ENCODE measurements at regions not wholly inside any gene's neighbourhood (a gene's known extent, or its start where the extent isn't known, plus 50 kb on each side); places are given as distances from the start of the nearest gene placed in this dataset.

DNA sequence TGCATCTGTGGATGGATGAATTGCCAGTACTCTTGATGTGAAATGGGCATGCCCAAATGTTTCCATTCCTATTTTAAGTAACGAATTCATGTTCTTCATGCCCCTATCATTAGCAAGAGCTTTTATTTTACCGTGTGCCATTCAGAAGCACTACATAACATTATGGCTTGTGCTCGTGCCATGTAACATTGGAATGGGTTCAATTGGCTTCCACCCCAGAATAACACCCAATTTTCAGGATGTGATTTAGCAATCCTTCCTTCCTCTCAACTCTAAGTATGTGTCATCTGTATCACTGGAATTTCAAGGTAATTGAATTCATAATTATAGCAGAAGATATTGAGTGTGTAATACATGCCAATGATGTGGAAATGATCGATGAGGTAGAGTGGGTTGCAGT lies 145.8 kb upstream of the TMPO start:
- DNase-seq: no peak

DNA sequence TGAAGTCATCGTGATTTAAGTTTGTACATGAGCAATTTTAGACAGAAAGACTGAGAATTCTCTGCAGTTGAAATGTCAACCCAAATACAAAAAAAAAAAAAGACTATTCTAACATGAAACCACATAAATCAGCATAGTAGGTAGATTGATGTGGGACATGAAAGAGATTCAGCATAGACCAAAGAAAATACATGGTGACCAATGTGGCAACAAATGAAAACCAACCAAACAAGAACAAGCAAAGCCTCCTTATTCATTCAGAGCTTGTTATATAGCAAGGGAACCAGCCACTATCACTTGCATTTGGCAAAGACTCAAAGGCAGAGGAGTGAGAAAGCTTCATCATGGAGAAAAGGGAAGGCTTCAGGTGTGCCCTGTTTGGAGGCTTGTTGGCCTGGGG lies 144.4 kb upstream of the TMPO start:
- no peak for DNase-seq

DNA sequence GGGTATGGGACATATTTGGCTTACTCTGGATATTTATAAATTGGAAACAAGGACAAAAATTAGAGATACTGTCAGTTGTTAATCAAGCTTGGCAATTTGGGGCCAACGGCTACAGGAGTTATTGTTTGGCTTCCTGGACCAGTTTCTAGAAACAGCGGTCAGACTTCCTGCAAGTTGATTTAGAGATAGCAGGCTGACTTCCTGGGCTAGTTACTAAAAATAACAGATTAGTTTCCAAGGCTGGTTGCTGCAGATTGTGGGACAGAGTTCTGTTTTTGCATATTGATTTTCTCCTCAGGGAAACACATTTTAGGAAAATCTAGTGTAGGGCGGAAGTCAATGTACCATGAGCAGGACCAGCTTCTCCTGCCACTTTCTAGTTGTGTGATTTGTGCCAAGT lies 144.0 kb upstream of the TMPO start:
- DNase-seq: no peak

DNA sequence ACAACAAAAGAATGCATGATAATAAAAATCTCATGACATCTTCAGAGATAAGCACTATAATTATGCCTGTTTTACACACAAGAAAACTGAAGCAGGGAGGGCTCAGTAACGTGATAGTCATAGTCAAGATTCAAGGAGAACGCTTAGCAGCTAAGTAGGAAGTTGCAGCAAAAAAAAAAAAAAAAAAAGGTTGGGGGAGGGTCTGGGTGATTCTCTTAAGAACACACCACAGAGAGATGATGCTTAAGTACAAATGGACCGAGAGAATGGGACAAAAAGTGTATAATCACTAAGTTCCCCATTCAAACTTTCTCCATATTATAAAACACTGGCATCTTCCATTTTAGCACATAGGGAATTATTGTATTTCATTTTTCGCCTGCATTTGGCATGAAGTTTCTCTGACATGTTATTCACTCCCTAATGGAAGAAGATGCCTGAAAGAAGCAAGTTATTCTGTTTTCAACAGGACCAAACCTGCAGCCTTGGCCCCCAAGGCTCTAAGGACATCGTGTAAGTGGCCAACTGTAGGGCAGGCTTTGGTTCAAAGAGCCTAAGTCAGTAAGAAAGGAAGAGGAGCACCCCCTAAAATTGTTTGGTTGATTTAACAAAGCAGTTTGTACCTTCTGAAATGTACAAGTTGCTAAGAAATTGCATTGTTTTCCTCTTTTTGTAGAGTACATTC lies 142.9 kb upstream of the TMPO start:
- DNase-seq: no peak

DNA sequence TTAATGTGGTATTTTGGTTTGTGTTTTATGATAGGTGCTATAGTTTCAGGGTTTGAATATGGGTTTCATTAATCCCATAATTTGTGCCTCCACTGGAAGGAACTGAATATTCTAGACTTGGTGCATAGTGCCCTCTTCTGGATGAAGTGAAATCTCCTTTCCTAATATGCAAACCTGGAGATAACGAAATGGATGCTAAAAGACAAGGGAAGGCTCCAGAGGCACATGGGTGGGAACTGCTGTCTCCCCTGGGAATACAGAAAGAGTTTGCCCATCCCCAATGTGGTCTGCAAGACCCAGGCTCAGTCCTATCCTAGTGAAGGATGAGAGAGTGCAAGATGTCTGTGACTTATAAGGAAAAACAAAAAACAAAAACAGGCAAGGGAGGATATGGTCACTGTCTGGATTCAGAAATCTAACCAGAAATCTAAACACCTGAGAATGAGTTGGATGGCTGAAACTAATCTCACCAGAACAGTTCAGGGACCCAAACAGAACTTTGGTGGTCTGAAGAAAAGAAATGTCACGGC lies 142.3 kb upstream of the TMPO start:
- no peak for DNase-seq

DNA sequence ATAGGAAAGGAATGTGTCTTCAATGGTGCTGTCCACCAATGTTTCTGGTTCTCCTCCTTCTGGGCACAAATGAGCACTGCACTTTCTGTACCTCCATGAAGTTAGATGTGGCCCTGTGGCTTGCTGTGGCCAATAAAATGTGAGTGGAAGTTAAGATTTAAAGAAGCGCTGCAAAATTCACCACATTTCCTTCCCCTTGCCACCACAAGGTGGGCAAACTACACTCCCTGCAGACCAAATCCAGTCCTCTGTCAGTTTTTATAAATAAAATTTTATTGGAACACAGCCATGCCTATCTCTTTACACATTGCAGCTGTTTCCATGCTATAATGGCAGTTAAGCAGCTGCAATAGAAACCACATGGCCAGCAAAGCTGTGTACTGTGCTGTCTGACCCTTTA lies 141.4 kb upstream of the TMPO start:
- no peak for DNase-seq

DNA sequence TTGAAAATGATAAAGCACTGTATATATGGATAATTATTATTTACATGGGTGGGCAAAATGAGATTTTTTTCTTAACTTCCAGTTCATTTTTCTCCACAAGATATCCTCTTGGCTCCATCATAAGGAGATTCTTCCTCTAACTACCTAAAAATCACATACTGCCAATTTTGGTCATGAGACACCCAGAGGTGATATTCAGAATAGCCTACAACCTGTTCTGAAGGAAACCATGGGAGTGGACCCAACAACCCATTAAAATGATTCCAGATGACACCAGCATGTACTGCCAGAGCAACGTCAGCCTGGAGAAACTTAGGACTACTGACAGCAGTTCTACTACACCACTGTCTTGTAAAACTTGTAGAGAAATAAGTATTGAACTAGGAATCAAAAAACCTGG lies 136.3 kb upstream of the TMPO start:
- no peak for DNase-seq

DNA sequence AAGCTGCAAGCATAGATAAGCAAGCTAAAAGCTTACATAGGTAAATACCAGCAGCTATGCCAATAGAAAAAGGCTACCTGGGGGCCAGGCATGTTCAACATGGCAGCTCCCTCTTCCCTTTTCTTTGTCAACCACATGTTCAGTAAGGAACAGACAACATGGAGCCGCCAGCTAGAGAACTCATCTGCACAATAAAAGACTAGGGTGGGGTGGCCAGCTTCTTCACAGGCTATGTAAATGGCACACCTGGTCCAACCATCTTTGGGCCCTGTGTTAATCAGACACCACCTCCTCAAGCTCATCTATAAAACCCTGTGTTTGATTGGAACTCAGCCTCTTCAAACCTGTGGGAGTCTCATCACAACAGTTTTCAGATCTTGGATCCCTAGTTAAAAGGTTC lies 129.7 kb upstream of the TMPO start:
- no peak for DNase-seq

DNA sequence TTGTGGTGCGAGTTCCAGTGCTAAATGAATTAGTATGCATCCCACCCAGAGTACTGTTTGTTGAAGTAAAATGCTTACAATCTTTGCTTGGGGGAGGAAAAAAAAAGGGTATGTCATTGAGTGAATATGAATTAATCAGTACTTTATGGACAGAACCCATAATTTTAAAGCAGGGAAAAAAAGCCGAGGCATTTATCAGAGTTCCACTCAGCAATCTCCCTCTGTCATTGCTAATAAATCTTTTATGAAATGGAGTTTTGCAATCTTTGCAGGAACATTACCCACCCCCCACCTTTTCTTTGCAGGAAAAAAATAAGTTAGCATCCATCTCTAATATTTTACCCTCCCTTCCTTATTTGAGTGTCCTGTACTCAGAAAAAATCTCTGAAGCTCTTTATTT lies 127.9 kb upstream of the TMPO start:
- DNase-seq: no peak

DNA sequence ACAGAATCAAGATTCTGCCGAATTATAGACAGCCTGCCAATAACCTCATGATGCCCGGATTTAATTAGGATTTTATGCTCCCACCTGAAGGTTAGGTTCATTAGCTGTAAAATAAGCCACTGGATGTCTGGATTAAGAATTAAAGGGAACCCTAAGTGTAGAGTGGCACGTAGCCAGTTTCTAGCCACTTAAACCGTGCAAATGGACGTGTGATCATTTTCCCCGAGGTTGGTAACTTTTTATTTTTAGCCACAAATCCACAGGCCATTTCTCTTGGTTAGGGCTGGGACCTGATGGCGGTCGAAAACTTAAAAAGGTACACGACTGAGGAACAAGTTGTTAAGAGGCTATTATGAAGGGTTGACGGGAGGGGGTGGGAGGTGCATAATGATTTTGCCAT lies 127.3 kb upstream of the TMPO start:
- DNase-seq: no peak

DNA sequence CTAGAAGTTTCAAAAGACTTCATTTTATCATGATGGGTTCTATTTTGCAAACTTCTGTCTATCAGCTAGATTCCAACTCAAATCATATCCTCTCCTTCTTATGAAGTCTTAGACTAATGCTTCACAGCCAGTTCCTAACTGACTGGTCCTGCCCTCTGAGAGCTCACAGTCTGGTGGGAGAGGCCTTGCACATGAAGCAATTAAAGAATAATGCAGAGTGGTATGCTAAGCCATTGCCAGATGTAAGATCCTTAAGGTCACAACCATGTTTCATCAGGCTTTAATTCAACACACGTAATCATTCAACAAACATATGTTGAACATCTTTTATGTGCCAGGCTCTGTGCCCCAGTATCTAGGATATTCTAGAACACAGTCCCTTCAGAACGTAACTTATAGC lies 125.8 kb upstream of the TMPO start:
- DNase-seq: no peak

DNA sequence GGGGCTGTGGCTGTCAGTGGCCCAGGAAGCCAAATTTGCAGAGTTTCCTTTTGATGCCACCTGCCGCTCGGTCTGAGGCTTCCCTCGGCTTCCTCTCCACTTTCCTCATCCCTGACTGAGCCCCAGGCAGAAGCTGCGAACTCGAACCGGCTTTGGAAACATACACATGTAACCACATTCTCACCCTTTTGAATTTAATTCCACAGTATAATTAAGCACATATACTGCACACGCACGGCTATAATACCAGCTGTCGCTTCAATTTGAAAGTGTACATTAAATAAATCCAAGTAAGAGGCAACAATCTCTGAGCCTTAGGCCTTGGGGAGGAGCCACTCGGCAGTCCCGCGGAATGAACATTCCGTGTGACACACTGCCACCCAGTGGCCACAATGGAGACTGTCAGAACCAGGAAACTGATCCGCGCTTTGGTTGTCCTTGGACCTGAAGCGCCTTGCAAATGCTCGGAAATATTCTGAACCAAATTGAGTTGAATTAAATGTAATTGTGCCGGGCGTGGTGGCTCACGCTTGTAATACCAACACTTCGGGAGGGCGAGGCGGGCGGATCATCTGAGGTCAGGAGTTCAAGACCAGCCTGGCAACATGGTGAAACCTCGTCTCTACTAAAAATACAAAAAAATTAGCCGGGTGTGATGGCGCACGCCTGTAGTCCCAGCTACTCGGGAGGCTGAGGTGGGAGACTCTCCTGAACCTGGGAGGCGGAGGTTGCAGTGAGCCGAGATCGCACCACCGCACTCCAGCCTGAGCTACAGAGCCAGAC lies 117.9 kb upstream of the TMPO start:
- DNase-seq: peak; percentile 80

DNA sequence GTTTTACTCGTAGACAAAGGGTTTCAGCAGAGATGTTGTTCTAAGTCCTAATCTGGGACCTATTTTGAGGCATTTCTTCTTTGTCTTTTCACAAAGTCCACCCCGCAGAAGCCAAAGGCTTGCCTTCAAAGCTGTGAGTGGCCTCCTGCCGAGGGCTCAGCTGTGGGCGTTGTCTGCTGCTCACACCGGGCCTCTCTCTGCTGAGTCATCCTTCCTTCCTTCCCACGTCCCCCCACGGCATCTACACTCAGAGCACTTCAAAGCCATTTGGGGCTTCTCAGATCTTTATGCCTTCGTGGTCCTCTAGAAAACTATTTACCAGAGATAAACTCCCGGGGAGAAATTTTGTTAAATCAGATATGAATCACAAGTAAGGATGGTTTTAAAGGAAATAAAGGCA lies 115.9 kb upstream of the TMPO start:
- peak; percentile 64 for DNase-seq

DNA sequence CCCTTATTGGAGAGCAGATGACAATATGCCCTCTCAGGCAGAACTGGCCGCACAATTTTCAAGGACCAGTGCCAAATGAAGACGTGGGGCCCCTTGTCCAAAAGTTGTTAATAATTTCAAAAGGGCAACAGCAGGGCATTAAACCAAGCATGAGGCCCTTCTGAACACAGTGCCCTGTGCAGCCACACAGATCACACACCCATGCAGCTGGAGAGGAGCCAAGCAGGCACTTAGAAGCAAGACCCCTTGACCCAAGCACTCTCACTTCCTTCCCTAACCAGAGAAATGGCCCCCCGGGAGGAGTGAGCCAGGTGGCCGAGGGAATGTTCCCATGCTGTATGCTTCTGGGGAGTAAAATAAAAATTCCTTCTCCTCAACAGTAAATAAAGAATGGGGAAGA lies 114.0 kb upstream of the TMPO start:
- no peak for DNase-seq

DNA sequence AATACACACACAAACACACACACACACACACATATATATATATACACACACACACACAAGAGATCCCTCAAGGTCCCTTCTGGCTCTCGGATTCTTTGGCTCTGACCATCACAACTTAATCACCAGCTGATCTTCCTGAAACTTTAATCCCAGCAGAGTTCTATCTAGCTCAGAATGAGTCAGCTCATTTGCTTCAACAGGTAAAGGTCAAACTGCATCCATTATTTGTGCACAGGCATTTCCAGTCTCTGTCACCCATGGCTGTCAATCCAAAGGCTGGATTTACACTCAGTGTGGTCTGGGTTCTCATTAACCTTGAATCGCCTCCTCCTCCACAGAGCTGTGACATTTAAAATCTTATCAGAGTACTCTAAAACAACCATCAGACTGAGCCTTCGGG lies 113.3 kb upstream of the TMPO start:
- DNase-seq: no peak

DNA sequence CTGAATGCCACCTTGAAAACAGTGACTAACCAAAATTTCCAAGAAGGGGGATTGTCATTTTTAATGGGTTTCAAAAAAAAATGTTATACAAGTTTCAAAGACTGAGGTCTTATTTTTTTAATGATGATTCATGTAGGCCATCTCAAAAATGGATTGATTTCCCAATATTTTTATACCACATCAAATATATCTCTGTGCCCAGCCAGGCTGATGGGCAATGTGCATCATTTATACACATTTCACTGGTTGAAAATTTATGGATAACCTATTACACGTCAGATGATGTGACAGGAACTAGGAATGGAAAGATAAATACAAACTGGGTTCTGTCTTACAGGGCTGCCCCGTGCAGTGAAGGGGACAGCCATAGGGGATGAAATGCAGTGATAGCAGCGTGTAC lies 112.7 kb upstream of the TMPO start:
- no peak for DNase-seq

DNA sequence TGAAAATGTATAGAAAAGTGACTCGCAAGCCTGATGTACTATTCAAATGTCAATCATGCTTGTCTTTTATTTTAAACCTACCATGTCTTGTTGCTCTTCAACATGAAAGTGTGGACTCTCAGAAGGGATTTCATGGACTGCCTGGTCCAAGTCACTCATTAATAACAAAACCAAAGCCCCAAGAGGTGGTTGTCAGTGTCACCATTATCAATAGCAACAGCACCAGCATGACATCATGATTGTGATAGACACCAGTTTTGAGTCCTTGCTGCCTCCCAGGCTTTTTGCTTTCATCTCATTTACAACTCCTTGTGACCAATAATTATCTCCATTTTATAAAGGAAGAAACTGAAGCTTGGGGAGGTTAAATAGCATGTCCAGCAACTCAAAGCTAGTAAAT lies 112.0 kb upstream of the TMPO start:
- no peak for DNase-seq

DNA sequence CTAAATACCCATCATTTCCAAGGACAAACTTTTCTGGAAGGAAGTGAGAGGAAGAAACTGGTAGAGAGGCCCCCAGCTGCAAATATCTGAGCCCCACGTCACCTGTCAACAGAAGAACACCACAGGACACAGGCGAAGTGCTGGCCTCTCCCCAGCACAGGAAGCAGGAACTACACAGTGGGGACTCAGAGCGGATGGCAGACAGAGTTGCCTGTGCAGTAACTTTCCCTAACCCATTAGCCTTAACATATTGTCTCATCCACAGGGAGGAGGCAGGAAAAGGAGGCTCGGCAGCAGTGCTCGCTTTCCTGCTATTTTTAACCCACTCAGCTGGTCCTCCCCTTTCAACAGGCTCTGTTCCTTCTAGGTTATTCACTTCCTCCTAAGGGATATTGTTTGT lies 111.5 kb upstream of the TMPO start:
- DNase-seq: no peak

DNA sequence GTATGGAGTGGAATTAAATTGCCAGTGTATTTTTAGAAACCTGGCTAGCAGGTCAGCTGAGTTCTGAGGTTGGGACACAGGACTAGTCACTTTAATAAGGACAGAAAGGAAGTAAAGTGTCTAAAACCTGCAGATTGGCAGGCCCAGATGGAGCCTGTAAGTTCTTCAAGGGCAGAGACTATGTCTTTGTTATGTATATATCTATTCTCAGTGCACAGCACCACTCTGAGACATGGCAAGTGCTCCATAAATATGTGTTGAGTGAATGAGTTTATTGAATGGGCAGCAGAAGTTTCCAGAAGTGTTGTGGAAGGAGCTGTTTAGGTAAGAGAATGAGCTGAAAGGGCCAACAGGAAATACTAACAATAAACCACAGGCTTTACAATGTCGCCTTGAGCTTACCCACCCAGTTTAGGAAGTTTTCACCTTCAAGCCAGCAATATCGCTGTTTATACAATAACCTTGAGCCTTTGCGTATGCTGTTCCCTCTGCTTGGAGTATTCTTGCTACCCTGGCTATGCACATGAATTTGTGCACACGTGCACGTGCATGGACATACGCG lies 109.5 kb upstream of the TMPO start:
- DNase-seq: no peak

DNA sequence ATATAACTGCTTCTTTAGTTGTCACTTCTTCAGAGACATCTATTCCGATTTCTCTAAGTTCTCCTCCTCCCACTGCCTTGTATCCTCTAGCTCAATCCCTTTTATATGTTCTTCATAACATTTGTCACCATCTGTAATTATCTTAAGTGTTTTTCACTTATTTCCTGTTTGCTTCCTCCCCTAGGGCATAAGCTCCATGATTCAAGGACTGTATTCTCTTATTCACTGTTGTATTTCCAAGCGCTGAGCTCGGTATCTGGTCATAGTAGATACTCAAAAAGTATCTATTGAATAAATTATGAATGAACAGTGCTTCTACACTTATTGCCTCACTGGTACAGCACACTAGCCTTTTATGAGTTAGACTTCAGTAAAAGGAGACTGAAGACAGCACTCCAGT lies 109.0 kb upstream of the TMPO start:
- no peak for DNase-seq

DNA sequence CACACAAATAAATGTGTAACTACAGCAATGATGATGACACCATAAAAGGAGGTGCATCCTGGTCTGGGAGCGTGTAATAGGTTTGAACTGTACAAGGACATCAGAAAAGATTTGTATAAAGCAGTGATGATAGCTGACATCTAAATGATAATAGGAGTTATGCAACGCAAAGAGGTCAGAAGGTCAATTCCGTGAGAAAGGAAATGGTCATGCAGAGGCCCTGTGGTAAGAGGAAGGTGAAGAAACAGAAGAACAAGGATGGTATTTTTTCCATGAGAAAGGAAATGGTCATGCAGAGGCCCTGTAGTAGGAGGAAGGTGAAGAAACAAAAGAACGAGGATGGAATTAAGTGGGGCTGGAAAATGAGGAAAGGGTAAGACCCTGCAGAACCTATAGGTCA lies 106.7 kb upstream of the TMPO start:
- DNase-seq: no peak

DNA sequence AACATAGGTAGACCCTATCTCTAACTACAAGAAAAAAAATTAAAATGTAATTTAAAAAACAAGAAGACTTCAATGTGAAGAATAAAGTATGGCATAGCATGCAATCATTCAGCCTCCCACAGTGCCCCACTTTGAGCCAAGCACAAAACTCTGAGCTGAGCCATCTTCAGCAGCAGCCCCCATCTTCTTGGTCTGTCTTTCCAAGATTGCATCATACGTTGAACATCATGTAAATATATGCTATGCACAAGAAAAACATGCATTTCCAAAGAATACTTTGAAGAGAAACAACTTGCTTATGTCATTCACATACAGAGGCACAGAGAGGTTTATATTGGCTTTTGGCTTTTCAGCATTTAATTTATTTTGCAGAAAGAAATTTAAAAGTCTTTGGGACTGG lies 105.8 kb upstream of the TMPO start:
- DNase-seq: no peak

DNA sequence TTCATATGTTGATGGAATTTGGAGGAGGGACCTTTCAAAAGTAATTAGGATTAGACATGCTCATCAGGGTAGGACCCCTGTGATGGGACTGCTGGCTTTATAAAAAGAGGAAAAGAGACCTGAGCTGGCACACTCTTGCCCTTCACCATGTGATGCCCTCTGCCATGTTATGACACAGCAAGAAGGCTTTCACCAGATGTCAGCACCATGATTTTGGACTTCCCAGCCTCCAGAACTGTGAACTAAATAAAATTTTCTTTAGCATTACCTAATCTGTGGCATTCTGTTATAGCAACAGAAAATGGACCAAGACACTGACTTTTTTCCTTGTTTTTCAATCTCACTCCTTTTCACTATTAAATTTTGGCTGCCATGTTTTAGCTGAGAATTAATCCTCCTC lies 105.0 kb upstream of the TMPO start:
- DNase-seq: no peak

DNA sequence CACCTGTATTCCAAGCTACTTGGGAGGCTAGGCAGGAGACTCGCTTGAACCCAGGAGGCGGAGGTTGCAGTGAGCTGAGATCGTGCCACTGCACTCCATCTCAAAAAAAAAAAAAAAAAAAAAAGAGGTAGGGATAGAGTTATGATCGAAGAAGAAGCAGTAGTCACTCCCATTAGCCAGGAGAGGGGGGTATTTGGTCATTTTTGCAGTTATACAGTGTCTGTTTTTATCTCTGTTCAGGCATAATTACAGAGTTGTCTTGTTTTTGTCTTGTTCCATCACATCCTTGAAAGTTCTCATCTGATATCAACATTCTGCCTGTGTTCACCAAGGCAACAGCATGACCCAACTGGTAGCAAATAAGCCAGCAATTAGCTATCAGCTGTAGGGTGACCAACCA lies 98.5 kb upstream of the TMPO start:
- DNase-seq: no peak
